IMR-90 (cell line): ENCODE measurements at regions not wholly inside any gene's neighbourhood (a gene's known extent, or its start where the extent isn't known, plus 50 kb on each side); places are given as distances from the start of the nearest gene placed in this dataset.

Experiments
- ATAC-seq: fragments of 200-7000 bp; cut with Tn5 transposase; 2 replicates; pipeline ENCODE4 v1.9.1; 2020; ENCODE audit warnings: low read depth, mild to moderate bottlenecking, moderate library complexity
- BruUV-seq: library from RNA; stranded (reverse); fragments of 400-500 nt; replicated peaks from 2 replicates; lab custom pipeline; 2021; lab: Mats Ljungman, UMichigan
- CTCF ChIA-PET: fragments of 300-600 bp; formaldehyde crosslinking; extraction: SDS; loops from one replicate; lab custom pipeline; 2021; ENCODE audit warnings: antibody characterized with exemption; lab: Yijun Ruan, JAX
- POLR2A ChIA-PET: fragments of 300-600 bp; sonication (Branson Sonifier 250); formaldehyde crosslinking; loops from one replicate; lab custom pipeline; 2022; ENCODE audit warnings: antibody characterized with exemption; ENCODE audit not compliant: unreplicated experiment; lab: Charles Lee
- DNase-seq: peaks from one replicate; pipeline ENCODE4 v3.0.0; 2013
- H2AFZ ChIP-seq: replicated peaks from 2 replicates; pipeline ENCODE3; 2013; ENCODE audit warnings: low read length, mild to moderate bottlenecking; ENCODE audit not compliant: poor library complexity
- H2AK5ac ChIP-seq: 2 replicates; pipeline ENCODE4 v1.6.1; 2013; ENCODE audit warnings: low read depth, low read length, inconsistent platforms
- H2AK9ac ChIP-seq: replicated peaks from 2 replicates; pipeline ENCODE3; 2013; ENCODE audit warnings: mild to moderate bottlenecking, low read depth, low read length, moderate library complexity; ENCODE audit not compliant: poor library complexity
- H2BK120ac ChIP-seq: 2 replicates; pipeline ENCODE4 v1.6.1; 2013; ENCODE audit warnings: low read depth, low read length, inconsistent platforms
- H2BK15ac ChIP-seq: 3 replicates; pipeline ENCODE4 v1.6.1; 2013; ENCODE audit warnings: low read depth, low read length, inconsistent platforms
- H2BK20ac ChIP-seq: 2 replicates; pipeline ENCODE4 v1.6.1; 2013; ENCODE audit warnings: low read depth, mild to moderate bottlenecking, inconsistent platforms, low read length, moderate library complexity
- H2BK5ac ChIP-seq: 2 replicates; pipeline ENCODE4 v1.6.1; 2013; ENCODE audit warnings: mild to moderate bottlenecking, low read depth, low read length, inconsistent platforms; ENCODE audit not compliant: poor library complexity, severe bottlenecking
- H3K14ac ChIP-seq: replicated peaks from 2 replicates; pipeline ENCODE4 v1.6.1; 2013; ENCODE audit warnings: low read depth, low read length, inconsistent platforms
- H3K18ac ChIP-seq: 2 replicates; pipeline ENCODE4 v1.6.1; 2013; ENCODE audit warnings: low read depth, low read length, control low read depth
- H3K23ac ChIP-seq: 2 replicates; pipeline ENCODE4 v1.6.1; 2013; ENCODE audit warnings: low read depth, low read length, inconsistent platforms
- H3K27ac ChIP-seq: 2 replicates; pipeline ENCODE4 v1.5.1; 2013; ENCODE audit warnings: mild to moderate bottlenecking, control low read depth, low read length; ENCODE audit not compliant: insufficient read depth
- H3K27me3 ChIP-seq: 2 replicates; pipeline ENCODE4 v1.6.1; 2013; ENCODE audit warnings: low read length; ENCODE audit not compliant: control insufficient read depth, insufficient read depth
- H3K36me3 ChIP-seq: 2 replicates; pipeline ENCODE4 v1.6.1; 2013; ENCODE audit warnings: low read length, mixed read lengths; ENCODE audit not compliant: control insufficient read depth, insufficient read depth
- H3K4ac ChIP-seq: 2 replicates; pipeline ENCODE4 v1.6.1; 2013; ENCODE audit warnings: low read depth, low read length, inconsistent platforms
- H3K4me1 ChIP-seq: 2 replicates; pipeline ENCODE4 v1.6.1; 2013; ENCODE audit warnings: low read length, mixed read lengths; ENCODE audit not compliant: control insufficient read depth, insufficient read depth
- H3K4me2 ChIP-seq: 2 replicates; pipeline ENCODE4 v1.6.1; 2013; ENCODE audit warnings: low read depth, mild to moderate bottlenecking, control low read depth, low read length, moderate library complexity
- H3K4me3 ChIP-seq: 2 replicates; pipeline ENCODE4 v1.5.1; 2013; ENCODE audit warnings: low read depth, mild to moderate bottlenecking, control low read depth, low read length, moderate library complexity; ENCODE audit not compliant: insufficient read depth
- H3K56ac ChIP-seq: 2 replicates; pipeline ENCODE4 v1.6.1; 2013; ENCODE audit warnings: low read length, inconsistent platforms; ENCODE audit not compliant: insufficient read depth; ENCODE audit errors: extremely low read depth
- H3K79me1 ChIP-seq, 2 experiments: 2 replicates each; pipeline ENCODE4 v1.6.1; 2013; ENCODE audit warnings: low read length in 2 of 2, inconsistent platforms in 1 of 2, low read depth in 1 of 2
- H3K9ac ChIP-seq: 2 replicates; pipeline ENCODE4 v1.6.1; 2013; ENCODE audit warnings: low read depth, low read length, control low read depth
- H3K9me1 ChIP-seq: 2 replicates; pipeline ENCODE4 v1.6.1; 2013; ENCODE audit warnings: low read length, inconsistent platforms; ENCODE audit not compliant: insufficient read depth
- H3K9me3 ChIP-seq: 2 replicates; pipeline ENCODE4 v1.6.1; 2013; ENCODE audit warnings: low read length; ENCODE audit not compliant: control insufficient read depth, insufficient read depth
- H4K20me1 ChIP-seq: 2 replicates; pipeline ENCODE4 v1.6.1; 2013; ENCODE audit warnings: low read length, inconsistent platforms; ENCODE audit not compliant: insufficient read depth
- H4K5ac ChIP-seq: 2 replicates; pipeline ENCODE4 v1.6.1; 2013; ENCODE audit warnings: mild to moderate bottlenecking, low read depth, low read length, control low read depth
- H4K8ac ChIP-seq, 2 experiments: 2 replicates each; pipeline ENCODE4 v1.6.1; 2013; ENCODE audit warnings: low read depth in 2 of 2, low read length in 2 of 2, control low read depth in 1 of 2, inconsistent platforms in 1 of 2
- H4K91ac ChIP-seq: 2 replicates; pipeline ENCODE4 v1.6.1; 2013; ENCODE audit warnings: low read depth, low read length, inconsistent platforms; ENCODE audit not compliant: insufficient read depth
- BHLHE40 ChIP-seq: fragments of 150-350 bp; IDR thresholded peaks from 2 replicates; pipeline ENCODE4 v1.6.1; 2016; ENCODE audit warnings: mild to moderate bottlenecking, low read depth, low read length
- CEBPB ChIP-seq: IDR thresholded peaks from 2 replicates; pipeline ENCODE4 v1.6.1; 2012; ENCODE audit warnings: low read depth, low read length, improper control_type of control experiment
- CTCF ChIP-seq: conservative IDR thresholded peaks from 2 replicates; pipeline ENCODE4 v1.5.1; 2012; ENCODE audit warnings: mild to moderate bottlenecking, low read depth, low read length, improper control_type of control experiment
- ELK1 ChIP-seq: fragments of 150-350 bp; IDR thresholded peaks from 2 replicates; pipeline ENCODE4 v1.6.1; 2016; ENCODE audit warnings: low read depth, mild to moderate bottlenecking, low read length, moderate library complexity, borderline replicate concordance
- FOS ChIP-seq: fragments of 150-350 bp; IDR thresholded peaks from 2 replicates; pipeline ENCODE4 v1.6.1; 2016; ENCODE audit warnings: low read depth, low read length
- MAFK ChIP-seq: IDR thresholded peaks from 2 replicates; pipeline ENCODE4 v1.6.1; 2012; ENCODE audit warnings: low read depth, low read length, improper control_type of control experiment
- MAZ ChIP-seq: IDR thresholded peaks from 2 replicates; pipeline ENCODE4 v1.6.1; 2012; ENCODE audit warnings: low read depth, mild to moderate bottlenecking, low read length, improper control_type of control experiment, moderate library complexity, borderline replicate concordance
- MXI1 ChIP-seq: IDR thresholded peaks from 2 replicates; pipeline ENCODE4 v1.6.1; 2012; ENCODE audit warnings: low read depth, mild to moderate bottlenecking, low read length, moderate library complexity, borderline replicate concordance
- NFE2L2 ChIP-seq: fragments of 150-350 bp; IDR thresholded peaks from 2 replicates; pipeline ENCODE4 v1.6.1; 2016; ENCODE audit warnings: low read depth, mild to moderate bottlenecking, low read length
- POLR2A ChIP-seq: IDR thresholded peaks from 2 replicates; pipeline ENCODE4 v1.6.1; 2012; ENCODE audit warnings: mild to moderate bottlenecking, low read depth, low read length
- RAD21 ChIP-seq: IDR thresholded peaks from 2 replicates; pipeline ENCODE4 v1.6.1; 2012; ENCODE audit warnings: low read length, improper control_type of control experiment
- RCOR1 ChIP-seq: IDR thresholded peaks from 2 replicates; pipeline ENCODE4 v1.6.1; 2012; ENCODE audit warnings: mild to moderate bottlenecking, low read length, improper control_type of control experiment; ENCODE audit not compliant: insufficient replicate concordance
- RFX5 ChIP-seq: IDR thresholded peaks from 2 replicates; pipeline ENCODE4 v1.8.0; 2012; ENCODE audit warnings: low read depth, mild to moderate bottlenecking, low read length, moderate library complexity
- SMC3 ChIP-seq: fragments of 150-350 bp; IDR thresholded peaks from 2 replicates; pipeline ENCODE4 v1.6.1; 2016; ENCODE audit warnings: low read depth, mild to moderate bottlenecking, antibody characterized with exemption, low read length, moderate library complexity
- USF2 ChIP-seq: fragments of 150-350 bp; IDR thresholded peaks from 2 replicates; pipeline ENCODE4 v1.6.1; 2017; ENCODE audit warnings: mild to moderate bottlenecking, antibody characterized with exemption, low read length, low read depth
- WGBS, 2 experiments: methylation state at CpG; one replicate each; pipeline versions ENCODE4 v1.1.5 to v1.1.7; 2013; ENCODE audit warnings: missing lambda C conversion rate in 2 of 2; ENCODE audit not compliant: insufficient read length in 1 of 2; ENCODE audit errors: extremely low coverage in 2 of 2; 5-methylcytosine and 5-hydroxymethylcytosine counted together
- dilution Hi-C: fragments of 300-500 bp; cut with HindIII; formaldehyde crosslinking; loops from one replicate; pipeline ENCODE4 v1.14.3; 2018; ENCODE audit warnings: low sequenced_read_pairs; ENCODE audit not compliant: unreplicated experiment
- in situ Hi-C: fragments of 300-500 bp; cut with MboI; formaldehyde crosslinking; loops from 3 replicates; pipeline ENCODE4 v1.14.3; 2019; ENCODE audit warnings: low sequenced_read_pairs, inconsistent platforms, mixed read lengths
- intact Hi-C: fragments of 100-400 bp; cut with micrococcal nuclease; formaldehyde crosslinking; loops from 2 replicates; pipeline ENCODE4 v1.10.0; 2022

GRCh38 chr4:32261196-32261595 is 1541.0 kb downstream of the PCDH7 start:
- intact Hi-C loops = no loop called here
- Histone ChIP-seq H3K18ac (no peak overlapping the region), H3K23ac (no peak overlapping the region), H3K56ac (no peak overlapping the region), H2AFZ (no peak overlapping the region), H3K27ac (no peak overlapping the region), H3K9me1 (no peaks in the 10 kb centered on the region), H4K8ac (no peak overlapping the region), H3K27me3 (no peaks in the 10 kb centered on the region), H3K4me2 (no peak overlapping the region), H4K5ac (no peak overlapping the region), H3K4me3 (no peak overlapping the region), H3K36me3 (no peaks in the 10 kb centered on the region), H2BK15ac (no peak overlapping the region), H2BK20ac (no peak overlapping the region), H3K9ac (no peak overlapping the region), H2BK120ac (no peak overlapping the region), H4K91ac (no peak overlapping the region), H2AK5ac (no peak overlapping the region), H3K14ac (no peak overlapping the region), H3K9me3 (no peaks in the 10 kb centered on the region), H4K20me1 (no peaks in the 10 kb centered on the region), H3K4ac (no peak overlapping the region), H3K4me1 (no peaks in the 10 kb centered on the region), H3K79me1 (no peaks in the 10 kb centered on the region), H2BK5ac (no peak overlapping the region), H2AK9ac (no peak overlapping the region)
- no peak for TF ChIP-seq MAZ
- TF ChIP-seq CTCF = no peak
- TF ChIP-seq MAFK = no peak
- no peak for TF ChIP-seq USF2
- no peak for TF ChIP-seq FOS
- no peak for TF ChIP-seq RAD21
- TF ChIP-seq BHLHE40 = no peak
- TF ChIP-seq POLR2A = no peak
- no peak for TF ChIP-seq RFX5
- TF ChIP-seq ELK1 = no peak
- TF ChIP-seq NFE2L2 = no peak
- TF ChIP-seq RCOR1 = no peak
- TF ChIP-seq CEBPB = no peak
- TF ChIP-seq SMC3 = no peak
- TF ChIP-seq MXI1 = no peak
- CTCF ChIA-PET = no interaction called here
- dilution Hi-C loops = no loop called here
- ATAC-seq = no peak
- BruUV-seq = no TSS peak
- no peak for DNase-seq
- in situ Hi-C loops = no loop called here
- POLR2A ChIA-PET = no interaction called here
- no CpG with 5 or more reads among the region's 9 CpGs for WGBS, 2 experiments
